Parathyroid adenoma (tissue), 2 donors: ENCODE measurements at regions not wholly inside any gene's neighbourhood (a gene's known extent, or its start where the extent isn't known, plus 50 kb on each side); places are given as distances from the start of the nearest gene placed in this dataset.

Experiments
- H2AFZ ChIP-seq: fragments of 300-600 bp; sonication (generic); one replicate; pipeline ENCODE4 v1.7.0; 2017; ENCODE audit warnings: antibody characterized with exemption, mild to moderate bottlenecking
- H3K27ac ChIP-seq: fragments of 300-600 bp; sonication (generic); one replicate; pipeline ENCODE4 v1.7.0; 2017
- H3K27me3 ChIP-seq: fragments of 300-600 bp; sonication (generic); one replicate; pipeline ENCODE4 v1.7.0; 2017; ENCODE audit warnings: low read length; ENCODE audit not compliant: control insufficient read depth, insufficient read depth
- H3K36me3 ChIP-seq: fragments of 300-600 bp; sonication (generic); one replicate; pipeline ENCODE4 v1.7.0; 2017; ENCODE audit warnings: low read length; ENCODE audit not compliant: control insufficient read depth, insufficient read depth
- H3K4me1 ChIP-seq: fragments of 300-600 bp; sonication (generic); one replicate; pipeline ENCODE4 v1.7.0; 2017; ENCODE audit warnings: control low read depth
- H3K4me2 ChIP-seq: fragments of 300-600 bp; sonication (generic); one replicate; pipeline ENCODE4 v1.7.0; 2017; ENCODE audit warnings: low read length
- H3K4me3 ChIP-seq: fragments of 300-600 bp; sonication (generic); one replicate; pipeline ENCODE4 v1.7.0; 2017; ENCODE audit warnings: low read depth, low read length
- H3K79me2 ChIP-seq: fragments of 300-600 bp; sonication (generic); one replicate; pipeline ENCODE4 v1.7.0; 2017; ENCODE audit warnings: control low read depth
- H3K9ac ChIP-seq: fragments of 300-600 bp; sonication (generic); one replicate; pipeline ENCODE4 v1.7.0; 2017; ENCODE audit warnings: mild to moderate bottlenecking
- H3K9me3 ChIP-seq: fragments of 300-600 bp; sonication (generic); one replicate; pipeline ENCODE4 v1.7.0; 2017; ENCODE audit warnings: low read length; ENCODE audit not compliant: control insufficient read depth
- CTCF ChIP-seq: fragments of 300-600 bp; sonication (generic); IDR thresholded peaks from one replicate; pipeline ENCODE4 v1.7.0; 2017; ENCODE audit warnings: antibody characterized with exemption, mild to moderate bottlenecking
- donor health status: primary hyperparathyroidism.

- Histone ChIP-seq H3K4me3 (no peak overlapping the region), H3K36me3 (no peaks in the 10 kb centered on the region), H3K9me3 (no peaks in the 10 kb centered on the region), H3K4me1 (no peaks in the 10 kb centered on the region), H3K79me2 (no peaks in the 10 kb centered on the region), H2AFZ (no peak overlapping the region), H3K4me2 (no peak overlapping the region), H3K9ac (no peak overlapping the region), H3K27me3 (no peaks in the 10 kb centered on the region), H3K27ac (no peak overlapping the region)
- TF ChIP-seq CTCF = no peak
These were observed 707.5 kb upstream of the FSHR start for GRCh38 chr2:49861821-49862220.

- Histone ChIP-seq H3K4me3 (no peak overlapping the region), H3K27me3 (no peaks in the 10 kb centered on the region), H2AFZ (no peak overlapping the region), H3K9ac (no peak overlapping the region), H3K4me1 (no peaks in the 10 kb centered on the region), H3K36me3 (no peaks in the 10 kb centered on the region), H3K27ac (no peak overlapping the region), H3K79me2 (no peaks in the 10 kb centered on the region), H3K9me3 (no peaks in the 10 kb centered on the region), H3K4me2 (no peak overlapping the region)
- no peak for TF ChIP-seq CTCF
These were observed 706.5 kb upstream of the FSHR start for GRCh38 chr2:49860834-49861233.

GRCh38 chr2:49860170-49860569, 705.9 kb upstream of the FSHR start:
- Histone ChIP-seq H3K4me3 (no peak overlapping the region), H3K27me3 (no peaks in the 10 kb centered on the region), H3K36me3 (no peaks in the 10 kb centered on the region), H3K79me2 (no peaks in the 10 kb centered on the region), H3K27ac (no peak overlapping the region), H3K4me1 (no peaks in the 10 kb centered on the region), H2AFZ (no peak overlapping the region), H3K9me3 (no peaks in the 10 kb centered on the region), H3K9ac (no peak overlapping the region), H3K4me2 (no peak overlapping the region)
- TF ChIP-seq CTCF = no peak

- no peaks in the 10 kb centered on the region for H3K79me2 ChIP-seq
- H3K4me3 ChIP-seq = no peak overlapping the region
- no peak overlapping the region for H3K4me2 ChIP-seq
- no peak overlapping the region for H3K27ac ChIP-seq
- H3K4me1 ChIP-seq = no peaks in the 10 kb centered on the region
- no peaks in the 10 kb centered on the region for H3K9me3 ChIP-seq
- no peaks in the 10 kb centered on the region for H3K27me3 ChIP-seq
- no peak overlapping the region for H2AFZ ChIP-seq
- no peak for TF ChIP-seq CTCF
- no peaks in the 10 kb centered on the region for H3K36me3 ChIP-seq
- H3K9ac ChIP-seq = no peak overlapping the region
These were observed 704.3 kb upstream of the FSHR start for GRCh38 chr2:49858657-49859056.

- Histone ChIP-seq H2AFZ (no peak overlapping the region), H3K4me1 (no peaks in the 10 kb centered on the region), H3K4me2 (no peak overlapping the region), H3K9me3 (no peaks in the 10 kb centered on the region), H3K79me2 (no peaks in the 10 kb centered on the region), H3K36me3 (no peaks in the 10 kb centered on the region), H3K4me3 (no peak overlapping the region), H3K27me3 (no peaks in the 10 kb centered on the region), H3K27ac (no peak overlapping the region), H3K9ac (no peak overlapping the region)
- no peak for TF ChIP-seq CTCF
These were observed 703.8 kb upstream of the FSHR start for GRCh38 chr2:49858113-49858490.
